ENCODE measurements at regions not wholly inside any gene's neighbourhood (a gene's known extent, or its start where the extent isn't known, plus 50 kb on each side); places are given as distances from the start of the nearest gene placed in this dataset.

DNA sequence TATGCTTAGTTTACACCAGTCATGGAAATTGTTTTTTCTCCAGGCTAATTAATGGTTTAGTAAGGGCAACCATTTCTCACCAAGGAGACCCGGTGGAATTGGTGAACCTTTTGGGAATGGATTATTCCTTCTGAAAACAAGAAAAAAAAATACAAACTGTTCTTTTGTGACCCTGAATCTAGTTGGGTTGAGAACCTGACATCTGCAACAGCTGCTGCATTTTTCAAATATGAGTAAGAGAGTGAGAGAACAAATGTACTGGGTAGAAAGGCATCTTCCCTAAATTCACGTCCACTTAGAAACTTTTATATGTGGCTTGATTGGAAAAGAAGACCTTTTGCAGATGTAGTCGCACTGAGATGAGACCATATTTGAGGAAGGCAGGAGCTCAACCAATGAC, 553.4 kb upstream of the EPHA7 start:
- in situ Hi-C loops (cut with HindIII; ENCODE audit: low sequenced_read_pairs), result no loop called here
- TF ChIP-seq, protein P1, sequence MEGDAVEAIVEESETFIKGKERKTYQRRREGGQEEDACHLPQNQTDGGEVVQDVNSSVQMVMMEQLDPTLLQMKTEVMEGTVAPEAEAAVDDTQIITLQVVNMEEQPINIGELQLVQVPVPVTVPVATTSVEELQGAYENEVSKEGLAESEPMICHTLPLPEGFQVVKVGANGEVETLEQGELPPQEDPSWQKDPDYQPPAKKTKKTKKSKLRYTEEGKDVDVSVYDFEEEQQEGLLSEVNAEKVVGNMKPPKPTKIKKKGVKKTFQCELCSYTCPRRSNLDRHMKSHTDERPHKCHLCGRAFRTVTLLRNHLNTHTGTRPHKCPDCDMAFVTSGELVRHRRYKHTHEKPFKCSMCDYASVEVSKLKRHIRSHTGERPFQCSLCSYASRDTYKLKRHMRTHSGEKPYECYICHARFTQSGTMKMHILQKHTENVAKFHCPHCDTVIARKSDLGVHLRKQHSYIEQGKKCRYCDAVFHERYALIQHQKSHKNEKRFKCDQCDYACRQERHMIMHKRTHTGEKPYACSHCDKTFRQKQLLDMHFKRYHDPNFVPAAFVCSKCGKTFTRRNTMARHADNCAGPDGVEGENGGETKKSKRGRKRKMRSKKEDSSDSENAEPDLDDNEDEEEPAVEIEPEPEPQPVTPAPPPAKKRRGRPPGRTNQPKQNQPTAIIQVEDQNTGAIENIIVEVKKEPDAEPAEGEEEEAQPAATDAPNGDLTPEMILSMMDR (IDR thresholded peaks at IDR 0.05; ENCODE audit: low read depth, low read length), result no peak
- DNase-seq (ENCODE audit: low read depth, low spot score), result peak; percentile 16
- no peak overlapping the region for H3K4me3 ChIP-seq (ENCODE audit: low read depth, low read length)

DNA sequence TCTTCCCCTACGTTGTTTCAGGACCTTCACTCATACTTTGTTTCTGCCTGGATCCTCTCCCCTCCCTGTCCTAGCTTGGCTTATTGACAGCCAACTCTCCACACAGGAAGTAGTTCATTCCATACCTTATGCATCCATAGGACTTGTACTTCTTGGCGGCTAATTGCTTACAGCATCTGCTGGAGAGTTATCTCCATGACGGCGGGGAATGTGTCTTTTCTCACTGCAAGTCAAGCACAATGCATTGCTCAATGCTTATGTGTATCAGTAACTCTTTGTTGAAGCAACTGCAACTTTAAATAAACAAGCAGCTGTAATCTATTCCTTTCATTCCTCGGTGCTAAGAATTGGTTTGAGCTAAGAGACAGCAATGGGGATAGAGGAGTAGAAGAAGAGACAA, 551.3 kb upstream of the EPHA7 start:
- in situ Hi-C loops (cut with HindIII; ENCODE audit: low sequenced_read_pairs), result no loop called here
- TF ChIP-seq, protein P1 (IDR thresholded peaks at IDR 0.05; ENCODE audit: low read depth, low read length), result no peak

DNA sequence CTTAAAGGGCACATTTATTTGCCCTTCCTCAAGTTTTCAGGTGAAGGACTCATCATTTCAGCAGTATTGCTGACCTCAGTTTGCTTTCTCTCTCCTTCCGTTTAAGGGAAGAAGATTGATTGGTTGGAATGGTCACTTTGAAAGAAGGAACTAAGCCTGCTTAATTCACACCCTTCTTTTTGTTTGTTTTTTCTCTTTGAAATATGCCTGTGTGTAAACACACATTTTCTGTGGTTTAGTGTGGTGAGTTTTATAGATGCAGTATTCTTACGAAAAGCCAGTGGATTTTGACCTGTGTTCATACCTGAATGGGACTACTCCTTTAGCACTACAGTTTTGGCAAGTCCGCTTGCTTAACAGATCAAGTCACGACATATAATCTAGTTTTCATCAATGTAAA, 548.8 kb upstream of the EPHA7 start:
- TF ChIP-seq, protein P1 (IDR thresholded peaks at IDR 0.05; ENCODE audit: low read depth, low read length), result no peak
- no peak overlapping the region for H3K4me3 ChIP-seq (ENCODE audit: low read depth, low read length)
- in situ Hi-C loops (cut with HindIII; ENCODE audit: low sequenced_read_pairs), result no loop called here
- DNase-seq (ENCODE audit: low read depth, low spot score), result no peak

More for the DNA sequence above, 551.3 kb upstream of the EPHA7 start:
- H3K4me3 ChIP-seq (ENCODE audit: low read depth, low read length), result no peak overlapping the region
- no peak for DNase-seq (ENCODE audit: low read depth, low spot score)

DNA sequence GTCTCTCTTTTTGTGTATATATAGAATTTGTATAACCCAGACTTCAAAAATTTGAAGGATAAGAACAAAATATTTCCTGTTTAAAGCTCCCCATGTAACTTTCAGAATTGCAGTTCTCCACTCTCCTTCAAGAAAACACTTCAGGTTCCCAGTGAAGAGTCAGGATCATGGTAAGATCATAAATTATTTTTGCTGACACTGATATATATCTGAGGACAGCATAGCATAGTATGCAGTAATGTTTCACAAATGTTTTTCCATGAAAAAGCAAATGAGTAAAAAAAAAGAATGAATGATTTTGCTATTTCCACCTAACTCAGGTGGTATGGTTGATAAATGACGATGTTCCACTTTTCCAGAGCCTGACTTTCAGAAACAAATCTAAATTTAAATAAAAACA, 545.6 kb upstream of the EPHA7 start:
- TF ChIP-seq, protein P1 (IDR thresholded peaks at IDR 0.05; ENCODE audit: low read depth, low read length), result no peak
- in situ Hi-C loops (cut with HindIII; ENCODE audit: low sequenced_read_pairs), result no loop called here
- DNase-seq (ENCODE audit: low read depth, low spot score), result no peak
- H3K4me3 ChIP-seq (ENCODE audit: low read depth, low read length), result no peak overlapping the region

DNA sequence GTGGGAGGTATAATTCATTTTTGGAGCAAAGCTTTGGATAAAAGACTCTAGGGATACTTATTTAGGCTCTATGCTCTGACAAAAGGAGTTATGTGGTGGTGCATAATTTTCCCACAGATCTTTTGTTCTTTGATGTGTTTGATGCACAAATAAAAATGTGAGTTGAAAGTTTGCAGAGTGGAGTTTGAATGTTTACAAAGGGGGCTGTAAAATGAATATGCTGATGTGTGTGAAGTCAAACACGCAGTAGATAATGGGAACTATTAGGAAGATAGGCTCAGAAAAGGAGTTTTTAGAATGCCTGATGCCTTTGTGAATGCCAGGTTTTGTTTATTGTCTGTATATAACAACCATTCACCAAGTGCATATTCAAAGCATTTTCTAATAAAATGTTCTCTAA, 545.0 kb upstream of the EPHA7 start:
- in situ Hi-C loops (cut with HindIII; ENCODE audit: low sequenced_read_pairs), result no loop called here
- DNase-seq (ENCODE audit: low read depth, low spot score), result no peak
- TF ChIP-seq, protein P1 (IDR thresholded peaks at IDR 0.05; ENCODE audit: low read depth, low read length), result no peak
- H3K4me3 ChIP-seq (ENCODE audit: low read depth, low read length), result no peak overlapping the region

DNA sequence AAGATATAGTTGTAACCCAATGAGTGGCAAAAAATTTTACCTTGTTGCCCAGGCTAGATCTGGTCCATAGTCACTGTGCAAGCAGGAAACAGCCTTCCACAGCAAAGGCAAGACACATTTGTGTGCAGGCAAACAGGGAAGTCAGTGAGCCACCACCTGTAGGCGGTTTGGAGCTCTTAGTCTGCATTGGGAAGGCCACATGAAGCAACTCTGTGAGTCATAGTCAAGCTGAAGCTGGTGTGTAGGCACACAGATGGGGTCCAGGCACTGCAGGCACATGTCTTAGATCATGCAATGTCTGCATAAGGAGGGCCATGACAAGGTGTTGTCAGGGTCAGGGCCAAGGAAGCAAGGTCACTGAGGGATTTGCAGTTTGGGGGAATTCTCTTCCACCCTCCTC, 543.2 kb upstream of the EPHA7 start:
- no peak overlapping the region for H3K4me3 ChIP-seq (ENCODE audit: low read depth, low read length)
- TF ChIP-seq, protein P1 (IDR thresholded peaks at IDR 0.05; ENCODE audit: low read depth, low read length), result no peak
- no peak for DNase-seq (ENCODE audit: low read depth, low spot score)
- in situ Hi-C loops (cut with HindIII; ENCODE audit: low sequenced_read_pairs), result no loop called here

- H3K4me3 ChIP-seq (ENCODE audit: low read depth, low read length), result no peak overlapping the region
- in situ Hi-C loops (cut with HindIII; ENCODE audit: low sequenced_read_pairs), result no loop called here
- DNase-seq (ENCODE audit: low read depth, low spot score), result no peak
- TF ChIP-seq, protein P1 (IDR thresholded peaks at IDR 0.05; ENCODE audit: low read depth, low read length), result no peak
These were observed 535.2 kb upstream of the EPHA7 start for GRCh38 chr6:93954584-93954983.

Data from astrocyte of the spinal cord (primary cell).